Pancreas (tissue), 10 donors: ENCODE measurements at regions not wholly inside any gene's neighbourhood (a gene's known extent, or its start where the extent isn't known, plus 50 kb on each side); places are given as distances from the start of the nearest gene placed in this dataset.

Source experiments
- ATAC-seq, 4 donors: fragments of 200-7000 bp; cut with Tn5 transposase; one replicate each; pipeline versions ENCODE4 v1.8.0 to v1.9.1; 2020; ENCODE audit warnings: mild to moderate bottlenecking in 4 of 4, moderate library complexity in 4 of 4
- DNase-seq, 6 donors: peaks; one replicate each; pipeline ENCODE4 v3.0.0-alpha.2; 2020
- FAIRE-seq: peaks from 2 replicates; lab custom pipeline; 2012; peaks lifted over from hg19 to GRCh38; lab: Jason Lieb, UNC
- H3K27ac ChIP-seq, 4 donors: fragments of 200-600 bp; sonication (generic); 1 replicate in 3 of 4; 2 replicates in 1 of 4; pipeline versions ENCODE4 v1.5.0 to v1.8.0; 2020
- H3K27me3 ChIP-seq, 4 donors: fragments of 200-600 bp; one replicate each; pipeline ENCODE4 v1.8.0; 2021
- H3K36me3 ChIP-seq, 3 donors: fragments of 200-600 bp; sonication (generic) in 1 of 3; one replicate each; pipeline versions ENCODE4 v1.5.0 to v1.8.0; 2020 to 2021
- H3K4me1 ChIP-seq, 3 donors: fragments of 200-600 bp; one replicate each; pipeline ENCODE4 v1.8.0; 2021
- H3K4me3 ChIP-seq, 4 donors: fragments of 200-600 bp; sonication (generic) in 2 of 4; one replicate each; pipeline versions ENCODE4 v1.5.0 to v1.8.0; 2020 to 2021
- H3K9me3 ChIP-seq, 4 donors: fragments of 200-600 bp; one replicate each; pipeline ENCODE4 v1.8.0; 2021
- CTCF ChIP-seq, 4 donors: fragments of 200-600 bp; sonication (generic) in 3 of 4; IDR thresholded peaks; one replicate each; pipeline versions ENCODE4 v1.5.0 to v1.8.0; 2021; ENCODE audit warnings: antibody characterized with exemption in 4 of 4
- WGBS, 2 donors: extraction: QIAGEN DNeasy Blood & Tissue Kit; methylation state at CpG; one replicate each; pipeline ENCODE4 v1.1.7; 2013; 5-methylcytosine and 5-hydroxymethylcytosine counted together
- intact Hi-C, 3 donors: fragments of 100-400 bp; cut with DNase I; formaldehyde crosslinking; loops; one replicate each; pipeline versions ENCODE4 v1.11.1 to v1.14.2; 2022
- donor health status: healthy with polysubstance abuse.
- donor health status: DM: no; HTN: no; CAD: no; lungs with moderate emphysema.
- donor health status: DM: no; HTN: no; CAD: no.
- donor health status: control.
- donor health status: control.
- donor health status: Bipolar disorder and iron deficiency.
- donor health status: DM: yes; HTN: yes; CAD: no.
- donor health status: DM: no; HTN: no; CAD: no.
- donor health status: DM: no; HTN: no; CAD: no.
- donor health status: DM: yes; HTN: yes; CAD: no.

- H3K4me1 ChIP-seq = no peaks in the 10 kb centered on the region
- no peaks in the 10 kb centered on the region for H3K36me3 ChIP-seq
- no peak overlapping the region for H3K4me3 ChIP-seq
- no peak overlapping the region for H3K27ac ChIP-seq
- TF ChIP-seq CTCF (IDR thresholded peaks at IDR 0.05) = no peak
- H3K9me3 ChIP-seq = no peaks in the 10 kb centered on the region
- FAIRE-seq (no peak), DNase-seq (no peak), ATAC-seq (no peak)
- no peaks in the 10 kb centered on the region for H3K27me3 ChIP-seq
- WGBS, 2 donors = 61 to 63% methylated on average over 4 of the region's 4 CpGs
- intact Hi-C loops = no loop called here
Observed at GRCh38 chr10:28833313-28833712, 156.0 kb downstream of the BAMBI start.

GRCh38 chr10:28836435-28836743, 159.1 kb downstream of the BAMBI start:
- Histone ChIP-seq H3K27me3 (no peaks in the 10 kb centered on the region), H3K9me3 (no peaks in the 10 kb centered on the region), H3K36me3 (no peaks in the 10 kb centered on the region), H3K4me3 (no peak overlapping the region), H3K27ac (no peak overlapping the region), H3K4me1 (no peaks in the 10 kb centered on the region)
- intact Hi-C loops = no loop called here
- FAIRE-seq (no peak), ATAC-seq (no peak), DNase-seq (no peak)
- no peak for TF ChIP-seq CTCF (IDR thresholded peaks at IDR 0.05)

GRCh38 chr10:28837613-28838390, 160.5 kb downstream of the BAMBI start:
- Histone ChIP-seq H3K27me3 (no peaks in the 10 kb centered on the region), H3K9me3 (no peaks in the 10 kb centered on the region), H3K36me3 (no peaks in the 10 kb centered on the region), H3K27ac (no peak overlapping the region), H3K4me3 (no peak overlapping the region), H3K4me1 (no peaks in the 10 kb centered on the region)
- no peak for FAIRE-seq
- 70 to 72% methylated on average over 3 of the region's 3 CpGs for WGBS, 2 donors
- intact Hi-C loops = no loop called here
- no peak for TF ChIP-seq CTCF (IDR thresholded peaks at IDR 0.05)
- ATAC-seq = no peak
- DNase-seq = no peak

- no peak for TF ChIP-seq CTCF (IDR thresholded peaks at IDR 0.05)
- intact Hi-C loops = no loop called here
- no peak for DNase-seq
- no peak overlapping the region for H3K27ac ChIP-seq
- H3K27me3 ChIP-seq = no peaks in the 10 kb centered on the region
- H3K4me1 ChIP-seq = no peaks in the 10 kb centered on the region
- H3K4me3 ChIP-seq = no peak overlapping the region
- no peak for FAIRE-seq
- H3K9me3 ChIP-seq = no peaks in the 10 kb centered on the region
- ATAC-seq = peak in 1 of 4 donors; percentile 37
- WGBS, 2 donors = 28 to 42% methylated on average over 2 of the region's 2 CpGs
- no peaks in the 10 kb centered on the region for H3K36me3 ChIP-seq
Observed at GRCh38 chr10:28838908-28839307, 161.6 kb downstream of the BAMBI start.

- no peak overlapping the region for H3K4me3 ChIP-seq
- H3K9me3 ChIP-seq = no peaks in the 10 kb centered on the region
- TF ChIP-seq CTCF (IDR thresholded peaks at IDR 0.05) = no peak
- no peaks in the 10 kb centered on the region for H3K27me3 ChIP-seq
- FAIRE-seq (no peak), DNase-seq (peak in 1 of 6 donors; percentile 17), ATAC-seq (peak; percentile 46 to 81 (median 72))
- no peak overlapping the region for H3K27ac ChIP-seq
- no peaks in the 10 kb centered on the region for H3K4me1 ChIP-seq
- H3K36me3 ChIP-seq = no peaks in the 10 kb centered on the region
- intact Hi-C loops = no loop called here
- WGBS, 2 donors = 5 to 6% methylated on average over 6 of the region's 6 CpGs
Observed at GRCh38 chr10:28839600-28840007, 162.3 kb downstream of the BAMBI start.
